Fibroblast of skin of back (primary cell): ENCODE measurements at regions not wholly inside any gene's neighbourhood (a gene's known extent, or its start where the extent isn't known, plus 50 kb on each side); places are given as distances from the start of the nearest gene placed in this dataset.

ENCODE experiments used
- DNase-seq: peaks from one replicate; pipeline ENCODE4 v3.0.0-alpha.2; 2013

DNA sequence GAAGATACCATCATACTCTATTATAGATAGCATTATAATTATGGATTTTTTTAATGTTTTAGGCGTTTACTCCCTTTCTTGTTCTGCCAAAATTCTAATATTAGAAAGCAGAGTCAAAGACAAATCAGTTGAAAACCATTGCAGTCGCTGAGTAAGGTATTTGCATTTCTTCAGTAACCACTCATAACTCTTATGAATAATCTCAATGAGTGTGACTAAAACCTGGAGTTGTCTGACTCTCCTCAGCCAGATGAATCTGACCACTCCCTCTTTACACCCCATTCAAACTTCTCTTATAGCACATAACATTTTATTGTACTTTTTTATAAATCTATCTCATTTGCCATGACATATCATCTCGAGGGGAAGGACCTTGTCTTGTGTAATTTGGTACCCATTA lies 1006.5 kb downstream of the DIAPH3 start:
- DNase-seq = no peak

DNA sequence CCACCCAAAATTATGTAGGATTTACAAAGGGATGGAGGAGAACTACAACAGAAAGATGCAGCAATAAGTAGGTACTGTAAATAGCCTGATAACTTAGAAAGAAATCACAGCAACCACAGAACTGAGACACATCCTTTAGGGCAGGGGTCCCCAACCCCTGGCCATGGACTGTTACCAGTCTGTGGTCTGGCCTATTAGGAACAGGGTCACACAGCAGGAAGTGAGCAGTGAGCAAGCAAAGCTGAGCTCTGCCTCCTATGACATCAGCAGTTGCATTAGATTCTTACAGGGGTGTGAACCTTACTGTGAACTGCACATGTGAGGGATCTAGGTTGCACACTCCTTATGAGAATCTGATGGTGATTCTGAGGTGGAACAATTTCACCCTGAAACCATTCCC lies 997.6 kb downstream of the DIAPH3 start:
- DNase-seq = no peak

DNA sequence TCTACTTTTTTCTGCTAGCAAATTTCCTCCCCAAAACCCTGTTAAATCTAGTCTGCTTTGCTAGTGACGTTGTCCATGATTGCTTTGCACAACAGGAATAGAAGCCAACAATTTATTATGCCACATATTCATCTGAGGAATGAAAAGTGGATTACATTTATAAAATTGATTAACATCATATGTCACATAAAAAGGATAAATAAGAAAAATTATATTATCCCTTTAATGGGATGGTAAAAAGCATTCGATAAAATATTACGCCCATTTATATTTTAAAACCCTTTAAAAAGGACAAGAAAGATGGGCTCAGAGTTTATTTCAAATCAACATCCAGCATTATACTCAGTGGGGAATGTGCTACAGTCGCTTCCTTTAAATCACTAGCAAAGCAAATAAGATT lies 991.7 kb downstream of the DIAPH3 start:
- no peak for DNase-seq

DNA sequence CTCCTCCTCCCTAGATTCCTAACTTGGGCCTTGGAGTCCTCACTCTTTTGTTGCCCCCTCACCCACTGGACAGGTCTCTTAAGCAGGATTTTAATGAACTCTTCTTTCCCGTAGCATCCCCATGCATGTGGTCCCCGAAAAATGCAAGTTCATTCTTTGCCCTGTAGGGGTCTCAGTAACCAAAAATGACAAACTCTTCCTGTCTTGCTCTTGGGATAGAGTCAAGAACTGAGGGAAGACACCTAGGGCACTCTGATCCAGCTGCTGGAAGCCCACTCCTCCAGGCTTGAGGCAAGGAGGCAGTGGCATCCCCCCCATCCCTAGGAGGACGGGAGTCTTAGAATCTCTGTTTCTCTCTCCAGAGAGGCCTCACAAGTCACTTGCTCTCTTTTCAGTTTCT lies 987.0 kb downstream of the DIAPH3 start:
- DNase-seq = peak; percentile 1

DNA sequence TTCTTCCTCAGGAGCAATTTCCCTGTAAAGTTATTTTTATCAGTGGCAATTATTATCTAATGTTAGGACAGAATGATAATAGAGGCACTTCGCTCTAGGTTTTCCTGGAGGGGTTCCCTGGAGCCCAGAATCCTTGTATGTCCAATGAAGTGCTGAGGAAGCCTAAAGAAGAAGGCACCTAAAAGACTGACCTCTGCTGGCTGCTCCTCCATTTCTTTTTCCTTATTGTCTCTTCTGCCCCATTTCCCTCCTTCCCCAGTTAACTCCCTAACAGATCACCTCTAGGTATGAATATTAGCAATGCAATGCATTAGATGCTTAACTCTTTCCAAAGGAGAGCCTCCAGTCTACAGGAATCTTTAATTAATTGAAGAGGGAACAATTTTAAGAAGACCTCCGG lies 985.4 kb downstream of the DIAPH3 start:
- peak; percentile 2 for DNase-seq

DNA sequence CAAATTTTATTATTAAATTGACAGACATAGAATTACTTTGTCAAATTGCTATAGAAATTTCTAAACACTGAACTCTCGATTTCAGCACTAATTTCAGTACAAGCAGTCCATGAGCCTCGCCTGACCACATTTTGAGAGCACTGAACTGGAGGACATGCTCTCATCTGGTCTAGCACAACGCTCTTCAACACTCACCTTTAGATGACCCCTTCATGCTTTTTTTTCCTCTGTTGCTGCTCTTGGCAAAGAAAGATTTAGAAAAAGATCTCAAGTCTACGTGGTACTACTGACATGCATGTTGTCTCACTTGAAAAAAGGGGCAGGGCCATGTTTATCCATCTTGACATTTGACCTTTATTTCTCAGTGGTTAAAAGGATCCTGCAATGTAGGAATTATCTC lies 981.5 kb downstream of the DIAPH3 start:
- no peak for DNase-seq

DNA sequence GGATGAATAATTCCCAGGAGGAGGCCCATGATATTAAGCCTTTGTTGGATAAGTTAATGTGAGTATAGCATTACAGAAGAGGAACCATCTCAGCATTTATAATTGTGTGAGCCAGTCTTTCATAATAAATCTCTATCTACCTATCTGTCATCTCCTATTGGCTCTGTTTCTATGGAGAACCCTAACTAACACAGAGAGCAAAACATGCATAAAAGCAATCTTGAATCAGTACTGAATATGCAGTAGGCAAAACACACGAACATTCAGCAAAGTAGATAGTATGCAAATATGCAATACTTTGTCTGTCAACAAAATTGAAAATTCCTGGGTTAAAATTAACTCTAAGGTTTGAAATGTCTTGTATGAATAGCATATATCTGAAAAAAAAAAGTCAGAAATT lies 966.3 kb downstream of the DIAPH3 start:
- no peak for DNase-seq

DNA sequence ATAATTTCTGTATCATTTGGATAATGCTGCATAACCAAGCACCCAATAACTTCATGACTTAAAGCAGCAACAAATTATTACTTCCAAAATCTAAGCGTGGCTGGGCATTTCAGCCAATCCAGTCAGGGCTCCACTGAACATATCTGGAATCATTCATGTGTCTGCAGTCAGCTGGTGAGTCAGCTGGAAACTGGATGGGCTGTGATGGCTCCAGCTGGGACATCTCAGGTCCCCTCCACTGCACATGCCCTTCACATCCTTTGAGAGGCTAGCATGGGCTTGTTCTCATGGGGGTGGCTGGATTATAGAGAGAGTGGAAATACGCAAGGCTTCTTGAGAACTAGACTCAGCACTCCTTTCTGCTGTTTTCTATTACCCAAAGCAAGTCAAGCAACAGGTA lies 961.9 kb downstream of the DIAPH3 start:
- no peak for DNase-seq

DNA sequence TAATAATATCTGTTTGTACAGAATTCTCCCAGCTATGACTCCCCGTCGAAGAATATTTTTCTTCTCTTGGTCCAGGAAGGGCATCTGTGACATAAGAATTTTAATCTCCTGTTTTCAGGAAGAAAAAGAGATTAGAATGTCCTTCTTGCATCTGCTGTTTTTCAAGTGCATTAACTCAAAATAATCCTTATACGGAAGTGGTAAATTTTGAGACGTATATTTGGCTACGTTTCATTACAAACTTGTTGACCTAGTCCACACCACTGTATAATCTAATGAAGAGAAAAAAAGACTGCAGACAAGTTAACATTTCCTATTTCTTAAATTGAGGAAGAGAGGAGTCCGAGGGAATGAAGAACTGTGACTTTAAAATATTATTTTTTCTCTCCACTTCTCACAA lies 959.9 kb downstream of the DIAPH3 start:
- no peak for DNase-seq

DNA sequence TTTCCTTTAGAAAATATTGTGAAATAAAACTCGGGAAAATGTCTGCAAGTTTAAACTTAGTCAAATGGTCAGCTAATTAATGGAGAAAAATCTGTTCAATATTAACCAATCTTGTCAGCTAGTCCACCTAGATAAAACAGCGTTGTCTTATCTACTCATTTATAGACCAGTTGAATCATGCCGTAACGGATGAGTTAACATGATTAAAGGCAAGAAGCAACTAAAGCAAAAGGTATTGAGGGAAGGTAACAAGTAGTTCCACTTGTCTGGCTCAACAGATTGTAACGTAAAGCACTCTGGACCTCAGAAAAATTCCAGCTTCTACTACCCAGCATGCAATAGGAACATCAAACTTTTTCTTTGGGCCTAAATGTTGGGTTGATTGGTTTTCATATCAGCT lies 958.2 kb downstream of the DIAPH3 start:
- no peak for DNase-seq

DNA sequence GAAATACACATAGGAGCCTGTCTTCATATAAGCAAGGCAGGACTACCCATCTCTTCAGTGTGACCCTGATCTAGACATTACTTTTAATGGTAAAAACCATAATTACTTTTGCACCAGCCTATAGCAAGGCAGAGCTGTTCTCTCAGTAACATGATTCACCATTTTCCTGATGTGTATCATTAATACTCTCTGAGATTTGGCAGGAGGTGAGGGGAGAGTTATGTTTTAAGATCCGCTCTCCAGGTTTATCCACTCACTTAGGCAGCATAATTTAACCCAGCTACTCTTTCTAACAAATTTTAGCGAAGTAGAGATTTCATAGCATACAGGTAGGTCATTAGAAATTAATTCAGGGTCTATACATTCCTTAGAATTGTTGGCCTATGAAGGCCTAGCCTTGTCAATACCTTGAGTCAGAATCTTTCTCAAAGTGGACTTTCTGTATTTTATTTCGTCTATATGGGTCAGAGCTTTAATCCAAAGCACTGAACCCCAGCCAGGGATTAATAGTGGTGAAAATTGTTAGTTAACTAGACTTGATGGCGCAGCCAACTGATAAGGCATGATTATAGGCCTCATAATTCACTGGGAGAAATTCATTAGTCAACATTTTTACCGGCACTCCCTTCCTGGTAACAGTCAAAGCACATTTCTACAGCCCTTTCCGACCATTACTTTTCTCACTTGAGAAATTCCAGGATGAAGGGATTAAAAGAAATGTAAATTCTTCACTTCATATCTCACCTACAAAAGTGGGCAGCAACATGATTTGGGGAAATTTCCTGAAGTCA lies 955.1 kb downstream of the DIAPH3 start:
- no peak for DNase-seq

DNA sequence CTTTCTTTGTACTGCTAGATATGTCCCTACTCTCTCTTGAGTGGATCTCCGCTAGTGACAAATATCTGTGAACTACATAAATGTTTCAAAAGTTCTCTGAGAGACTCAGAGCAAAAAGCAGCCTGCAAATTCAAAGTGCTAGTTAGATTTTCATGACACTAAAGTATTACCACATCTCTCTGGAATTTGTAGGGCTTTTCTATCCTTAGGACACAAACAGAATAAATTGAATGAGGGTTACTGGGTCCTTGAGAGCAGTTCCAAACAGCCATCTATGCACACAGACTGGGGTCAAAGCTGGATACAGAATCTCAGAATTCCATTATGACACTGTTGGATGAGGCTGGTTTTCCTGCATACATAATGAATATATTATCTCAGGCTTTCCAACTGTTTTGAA lies 953.2 kb downstream of the DIAPH3 start:
- no peak for DNase-seq

DNA sequence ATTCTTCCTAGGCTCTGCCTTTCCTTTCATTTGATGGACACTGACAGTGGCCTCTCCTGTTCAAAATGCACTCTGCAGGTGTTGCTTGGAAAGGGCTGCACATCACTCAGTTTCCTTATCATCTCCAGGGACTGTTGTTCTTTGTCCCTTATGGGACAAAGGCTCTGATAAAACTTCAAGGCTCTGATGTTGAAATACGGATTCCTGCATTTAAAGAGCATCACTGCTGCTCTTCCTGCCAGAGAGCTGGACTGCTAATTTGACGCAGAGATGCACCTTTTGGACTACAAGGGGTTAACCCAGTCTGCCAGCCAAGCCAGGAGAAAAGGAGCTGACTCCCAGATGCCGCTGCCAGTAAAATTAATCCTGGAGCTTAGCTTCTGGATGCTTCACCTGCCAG lies 952.1 kb downstream of the DIAPH3 start:
- no peak for DNase-seq

DNA sequence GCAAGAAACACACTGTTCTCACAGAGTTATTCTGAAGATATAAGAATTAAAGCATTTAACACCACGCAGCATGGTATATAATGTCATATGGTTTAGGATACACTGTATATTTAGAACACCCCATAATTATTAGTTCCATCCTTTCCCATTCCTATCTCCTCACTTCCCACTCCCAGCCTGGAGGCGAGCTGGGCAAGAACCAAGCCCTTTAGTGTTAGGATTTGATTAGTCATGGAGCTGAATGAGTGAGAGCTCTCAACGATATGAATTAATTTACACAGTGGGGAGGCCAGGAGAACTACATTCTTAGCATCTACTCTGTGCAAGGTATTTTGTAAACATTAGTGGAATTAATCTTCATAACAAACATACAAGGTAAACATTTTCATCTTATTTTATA lies 934.3 kb downstream of the DIAPH3 start:
- no peak for DNase-seq

DNA sequence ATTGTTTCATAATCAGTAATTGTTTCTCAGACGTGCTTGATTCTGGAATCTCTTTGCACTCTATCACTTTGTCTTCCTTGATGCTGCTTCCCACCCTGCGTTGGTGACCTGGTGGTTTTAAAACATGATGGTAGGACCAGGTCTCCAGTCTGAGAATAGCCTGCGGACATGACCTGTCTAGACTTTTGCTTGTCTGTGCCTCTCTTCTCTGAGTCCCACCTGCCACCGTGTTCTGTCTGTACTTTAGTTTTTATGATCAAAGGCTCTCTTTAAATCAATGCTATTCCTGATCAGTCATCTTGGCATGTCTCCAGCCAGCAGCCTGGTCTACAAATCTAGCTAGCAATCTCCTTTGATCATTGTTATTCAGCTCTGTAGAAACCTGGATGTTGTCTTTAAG lies 933.9 kb downstream of the DIAPH3 start:
- DNase-seq = no peak

DNA sequence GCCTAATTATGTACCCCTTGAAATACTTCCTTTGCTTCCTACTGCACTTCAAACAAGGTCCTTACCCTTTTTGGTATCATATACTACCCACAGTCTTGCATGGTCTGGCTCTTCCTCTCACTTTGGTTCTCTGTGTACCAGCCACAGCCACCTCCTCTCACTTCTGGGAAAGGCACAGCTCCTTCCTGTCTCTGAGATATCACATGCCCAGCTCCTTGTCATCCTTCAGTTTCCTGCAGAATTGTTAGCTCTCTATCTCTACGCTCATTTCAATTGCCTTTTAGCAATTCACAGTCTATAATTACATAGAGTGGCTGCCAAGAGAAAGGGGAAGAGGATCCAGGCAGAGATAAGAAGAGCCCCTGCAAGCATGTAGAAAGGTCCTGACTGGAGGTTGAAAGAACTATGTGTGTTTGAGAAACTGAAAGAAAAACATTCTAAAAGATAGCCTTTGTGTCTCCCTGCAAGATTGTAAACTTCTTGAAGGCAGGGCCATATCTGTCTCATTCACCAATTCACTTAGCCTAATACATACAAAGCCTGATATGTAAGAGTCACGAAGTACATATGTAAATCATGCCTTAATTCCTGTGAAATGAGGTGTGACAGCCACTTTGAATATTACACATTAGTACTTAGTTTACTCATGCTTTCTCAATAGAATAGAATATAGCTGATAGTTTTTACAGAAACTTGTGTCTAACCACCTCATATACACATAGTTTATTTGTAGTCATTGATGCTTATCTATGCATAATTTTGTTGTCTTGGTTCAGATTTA lies 933.1 kb downstream of the DIAPH3 start:
- DNase-seq = no peak

DNA sequence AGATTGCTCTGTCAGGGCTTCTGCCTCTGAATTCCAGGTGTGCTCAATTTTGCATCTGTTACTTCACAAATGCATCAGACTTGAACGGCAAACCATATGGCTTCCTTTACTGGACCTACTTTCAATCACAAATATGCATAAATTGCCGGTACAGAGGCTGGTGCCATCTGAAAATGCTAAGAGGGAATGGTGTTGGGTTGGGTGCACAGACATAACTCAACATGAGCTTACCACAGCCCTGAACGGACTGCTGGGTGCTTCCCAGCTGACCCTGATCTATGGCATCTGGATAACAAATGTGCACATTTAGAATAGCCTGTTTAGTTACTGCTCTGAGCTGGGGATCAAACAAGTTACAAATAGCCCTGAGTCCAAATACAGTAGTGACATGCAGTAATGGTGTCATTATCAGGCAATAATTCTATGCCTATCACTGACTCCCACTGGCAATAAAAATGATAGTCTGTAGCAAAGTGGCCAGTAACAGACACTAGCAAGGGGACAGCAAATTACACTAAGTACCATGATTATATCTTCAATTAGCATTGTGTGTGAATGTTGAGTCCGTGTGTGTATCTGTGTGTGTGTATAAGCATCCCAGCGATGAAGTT lies 927.3 kb downstream of the DIAPH3 start:
- DNase-seq = no peak

DNA sequence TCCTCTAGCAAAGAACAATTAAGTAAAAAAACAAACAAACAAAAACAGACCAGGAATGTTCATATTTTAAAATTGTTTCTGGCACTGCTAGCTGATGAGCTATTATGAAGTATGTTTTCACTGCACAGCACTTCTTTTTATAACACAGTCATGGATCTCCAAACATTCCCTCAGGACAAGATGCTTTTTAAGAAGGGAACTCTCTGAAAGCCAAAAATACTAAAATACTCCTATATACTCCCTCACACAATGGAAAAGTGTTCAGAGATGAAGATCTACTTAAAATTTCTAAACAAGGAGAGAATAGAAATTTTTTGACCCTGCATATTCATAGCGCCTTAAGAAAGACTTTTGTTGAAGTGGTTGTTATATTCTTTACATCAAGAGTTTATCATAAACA lies 926.8 kb downstream of the DIAPH3 start:
- DNase-seq = no peak

DNA sequence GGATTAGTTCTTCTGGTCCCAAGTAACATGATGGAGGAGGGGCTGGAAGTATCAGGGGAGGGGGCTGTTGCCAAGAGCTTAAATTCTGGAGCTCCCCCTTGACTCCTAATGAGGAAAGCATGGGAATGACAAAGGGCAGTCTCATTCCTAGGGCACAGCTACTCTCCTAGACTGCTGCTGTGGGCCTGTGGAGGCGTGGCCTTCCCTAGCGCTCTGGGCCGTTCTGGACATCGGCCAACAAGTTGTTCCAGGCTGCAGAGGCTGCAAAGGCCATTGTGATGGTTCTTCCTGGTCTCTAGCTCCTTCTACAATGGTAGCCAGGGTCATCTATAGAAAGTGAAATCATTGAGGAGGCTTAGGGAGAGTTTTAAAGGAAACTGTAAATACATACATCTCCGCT lies 916.6 kb downstream of the DIAPH3 start:
- no peak for DNase-seq

DNA sequence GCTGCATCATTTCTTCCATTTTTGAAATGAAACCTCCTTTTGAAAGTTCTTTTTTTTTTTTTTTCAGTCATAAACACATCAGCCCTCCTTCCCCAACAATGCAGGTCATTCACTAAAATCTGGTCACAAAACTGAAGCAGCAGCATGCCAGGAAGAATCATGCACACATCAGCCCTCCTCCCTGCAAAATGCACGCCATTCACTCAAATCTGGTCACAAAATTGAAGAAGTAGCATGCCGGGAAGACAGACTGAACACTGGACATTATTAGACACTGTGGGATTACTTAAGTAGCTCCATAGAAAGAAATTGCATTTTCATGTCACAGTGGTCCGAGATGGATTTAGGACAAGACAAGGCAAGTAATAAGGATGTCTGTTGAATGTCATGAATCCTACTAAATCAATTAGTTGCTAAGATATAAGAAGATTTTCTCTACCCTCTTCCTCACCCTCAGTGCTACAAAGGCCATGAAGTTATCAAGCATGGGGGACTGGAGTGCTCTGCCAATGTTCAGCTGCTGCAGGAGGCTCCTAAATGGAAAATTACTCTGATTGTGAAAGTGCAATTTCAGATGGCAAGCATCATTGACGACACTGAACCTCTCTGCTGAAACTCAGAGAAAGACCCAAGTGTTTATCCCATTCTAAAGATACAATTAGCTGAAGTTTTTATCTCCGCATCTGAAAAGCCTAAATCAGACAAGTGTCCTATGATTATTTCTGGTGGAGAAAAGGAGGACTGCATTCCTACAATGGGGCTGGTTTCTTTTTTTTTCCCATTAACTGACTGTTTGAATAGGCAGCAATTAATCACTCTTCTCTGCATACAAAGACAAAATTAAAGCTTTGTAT lies 913.2 kb downstream of the DIAPH3 start:
- no peak for DNase-seq

DNA sequence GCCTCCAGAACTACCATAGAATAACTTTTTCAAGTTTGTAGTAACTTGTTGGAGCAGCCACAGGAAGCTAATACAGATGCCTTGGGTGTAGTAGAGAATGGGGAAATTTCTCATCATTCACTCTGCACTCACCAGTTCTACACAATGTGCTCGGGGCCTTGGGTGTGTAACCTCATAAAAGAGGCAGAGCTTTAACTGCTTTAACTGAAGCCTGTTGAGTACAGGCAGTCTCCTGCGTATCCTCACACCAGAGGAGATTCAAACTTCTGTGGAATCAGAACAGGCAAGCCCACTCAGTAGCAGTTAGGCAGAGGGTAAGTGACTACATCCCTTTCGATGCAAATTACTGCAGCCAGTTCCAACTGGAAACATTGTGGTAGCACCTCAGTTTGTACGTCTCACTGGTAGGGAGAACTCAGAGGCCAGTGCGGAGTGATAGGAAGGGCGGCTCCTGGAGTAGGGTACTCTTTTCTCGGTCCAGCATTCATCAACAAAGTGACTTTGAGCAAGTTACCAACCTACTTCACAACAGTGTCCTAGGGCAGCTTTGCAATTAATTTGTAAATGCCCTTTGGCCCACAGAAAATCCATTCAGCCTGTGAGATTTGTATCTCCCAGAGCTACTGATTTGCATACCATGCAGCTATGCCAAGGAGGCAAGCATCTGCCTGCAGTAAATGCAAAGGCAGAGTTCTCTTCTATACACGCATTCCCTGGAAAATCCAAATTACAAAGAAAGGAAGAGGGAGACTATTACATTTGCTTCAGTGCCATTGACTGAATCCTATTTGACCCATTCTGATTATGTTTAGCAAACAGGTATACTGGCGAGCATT lies 904.3 kb downstream of the DIAPH3 start:
- DNase-seq = no peak

DNA sequence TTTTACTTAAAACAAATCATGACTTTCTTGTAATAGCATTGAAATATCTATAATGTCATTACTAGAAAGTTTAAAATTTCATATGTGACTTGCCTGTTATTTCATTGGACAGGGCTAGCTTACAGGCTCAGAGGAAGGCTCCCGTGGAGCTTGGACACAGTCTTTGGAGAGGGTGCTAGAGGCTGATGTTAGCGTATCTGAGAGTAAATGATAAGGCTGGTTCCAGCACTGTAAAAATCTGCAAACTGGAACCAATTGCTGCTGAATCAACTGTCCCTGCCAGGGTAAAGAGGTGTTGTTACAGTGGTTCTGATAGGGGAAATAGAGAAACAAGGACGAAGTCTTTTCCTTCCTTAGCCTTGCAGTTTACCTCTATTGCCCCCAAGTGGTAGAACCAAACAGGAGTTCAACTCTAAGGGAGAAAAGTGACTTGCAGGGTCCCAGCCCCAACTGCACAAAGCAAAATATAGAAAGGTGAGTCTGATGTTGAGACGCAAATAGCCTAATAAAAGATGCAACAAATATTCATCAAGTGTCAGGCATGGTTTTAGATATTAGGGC lies 901.7 kb downstream of the DIAPH3 start:
- DNase-seq = peak; percentile 8
